ENCODE measurements at regions not wholly inside any gene's neighbourhood (a gene's known extent, or its start where the extent isn't known, plus 50 kb on each side); places are given as distances from the start of the nearest gene placed in this dataset.

DNA sequence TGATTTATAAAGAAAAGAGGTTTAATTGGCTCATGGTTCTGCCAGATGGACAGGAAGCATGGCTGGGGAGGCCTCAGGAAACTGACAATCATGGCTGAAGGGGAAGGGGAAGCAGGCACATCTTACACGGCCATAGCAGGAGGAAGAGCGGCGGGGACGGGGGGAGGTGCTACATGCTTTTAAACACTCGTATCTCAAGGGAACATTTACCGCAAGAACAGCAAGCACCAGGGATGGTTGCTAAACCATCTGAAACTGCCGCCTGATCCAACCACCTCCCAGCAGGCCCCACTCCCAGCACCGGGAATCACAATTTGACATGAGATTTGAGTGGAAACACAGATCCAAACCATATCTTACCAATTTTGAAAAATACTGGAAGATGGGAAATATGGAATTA lies 362.8 kb downstream of the FBXO15 start:
- TF ChIP-seq, protein P1, sequence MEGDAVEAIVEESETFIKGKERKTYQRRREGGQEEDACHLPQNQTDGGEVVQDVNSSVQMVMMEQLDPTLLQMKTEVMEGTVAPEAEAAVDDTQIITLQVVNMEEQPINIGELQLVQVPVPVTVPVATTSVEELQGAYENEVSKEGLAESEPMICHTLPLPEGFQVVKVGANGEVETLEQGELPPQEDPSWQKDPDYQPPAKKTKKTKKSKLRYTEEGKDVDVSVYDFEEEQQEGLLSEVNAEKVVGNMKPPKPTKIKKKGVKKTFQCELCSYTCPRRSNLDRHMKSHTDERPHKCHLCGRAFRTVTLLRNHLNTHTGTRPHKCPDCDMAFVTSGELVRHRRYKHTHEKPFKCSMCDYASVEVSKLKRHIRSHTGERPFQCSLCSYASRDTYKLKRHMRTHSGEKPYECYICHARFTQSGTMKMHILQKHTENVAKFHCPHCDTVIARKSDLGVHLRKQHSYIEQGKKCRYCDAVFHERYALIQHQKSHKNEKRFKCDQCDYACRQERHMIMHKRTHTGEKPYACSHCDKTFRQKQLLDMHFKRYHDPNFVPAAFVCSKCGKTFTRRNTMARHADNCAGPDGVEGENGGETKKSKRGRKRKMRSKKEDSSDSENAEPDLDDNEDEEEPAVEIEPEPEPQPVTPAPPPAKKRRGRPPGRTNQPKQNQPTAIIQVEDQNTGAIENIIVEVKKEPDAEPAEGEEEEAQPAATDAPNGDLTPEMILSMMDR (IDR thresholded peaks at IDR 0.05), result no peak
- no peak for TF ChIP-seq POLR2A (IDR thresholded peaks at IDR 0.05)

All from thyroid gland (tissue), 4 donors.